AG04449 (cell line): ENCODE measurements at regions not wholly inside any gene's neighbourhood (a gene's known extent, or its start where the extent isn't known, plus 50 kb on each side); places are given as distances from the start of the nearest gene placed in this dataset.
A peak's percentile ranks its signal among the peaks of the same experiment; 100 is the strongest.

Experiments used
- CTCF ChIA-PET: fragments of 350-600 bp; formaldehyde crosslinking; extraction: SDS; loops from one replicate; lab custom pipeline; 2021; ENCODE audit warnings: antibody characterized with exemption; lab: Yijun Ruan, JAX
- POLR2A ChIA-PET: fragments of 400-600, 350-600 bp; formaldehyde crosslinking; extraction: SDS; loops from one replicate; lab custom pipeline; 2020; ENCODE audit warnings: antibody characterized with exemption, inconsistent platforms; lab: Yijun Ruan, JAX
- DNase-seq: peaks from one replicate; pipeline ENCODE4 v3.0.0-alpha.2; 2010; ENCODE audit warnings: low read depth, low spot score
- H3K4me3 ChIP-seq: 2 replicates; pipeline ENCODE4 v1.5.1; 2011; ENCODE audit warnings: low read depth, mild to moderate bottlenecking, control low read depth, low read length
- CTCF ChIP-seq: IDR thresholded peaks from one replicate; pipeline ENCODE4 v1.5.1; 2011; ENCODE audit warnings: mild to moderate bottlenecking, moderate library complexity, low read length, control low read depth, inconsistent platforms; ENCODE audit not compliant: insufficient read depth; ENCODE audit errors: missing control alignments

- ChIA-PET CTCF (no interaction called here), POLR2A (no interaction called here)
- no peak for TF ChIP-seq CTCF
- peak; percentile 82 for DNase-seq
- no peak overlapping the region for H3K4me3 ChIP-seq
Observed at GRCh38 chr5:84603568-84604185, 219.0 kb upstream of the EDIL3 start.

- CTCF ChIA-PET = no interaction called here
- POLR2A ChIA-PET = no interaction called here
Observed at GRCh38 chr5:84602371-84602771, 217.7 kb upstream of the EDIL3 start.

GRCh38 chr5:84599964-84600363, 215.3 kb upstream of the EDIL3 start:
- ChIA-PET POLR2A (no interaction called here), CTCF (no interaction called here)
- no peak for TF ChIP-seq CTCF

More at GRCh38 chr5:84602371-84602771, 217.7 kb upstream of the EDIL3 start:
- no peak overlapping the region for H3K4me3 ChIP-seq
- no peak for DNase-seq
- TF ChIP-seq CTCF = no peak

GRCh38 chr5:84597904-84598303, 213.2 kb upstream of the EDIL3 start:
- no peak overlapping the region for H3K4me3 ChIP-seq
- POLR2A ChIA-PET = no interaction called here
- TF ChIP-seq CTCF = no peak
- DNase-seq = no peak
- CTCF ChIA-PET = no interaction called here

More at GRCh38 chr5:84599964-84600363, 215.3 kb upstream of the EDIL3 start:
- no peak overlapping the region for H3K4me3 ChIP-seq
- no peak for DNase-seq

- DNase-seq = no peak
- ChIA-PET CTCF (no interaction called here), POLR2A (no interaction called here)
- TF ChIP-seq CTCF = no peak
- no peak overlapping the region for H3K4me3 ChIP-seq
Observed at GRCh38 chr5:84590629-84591028, 205.9 kb upstream of the EDIL3 start.

- H3K4me3 ChIP-seq = no peak overlapping the region
- no peak for DNase-seq
- no peak for TF ChIP-seq CTCF
- POLR2A ChIA-PET = no interaction called here
- CTCF ChIA-PET = no interaction called here
Observed at GRCh38 chr5:84589926-84590325, 205.2 kb upstream of the EDIL3 start.
